Testis (tissue), 2 donors: ENCODE measurements at regions not wholly inside any gene's neighbourhood (a gene's known extent, or its start where the extent isn't known, plus 50 kb on each side); places are given as distances from the start of the nearest gene placed in this dataset.

Experiments used
- POLR2A ChIP-seq: fragments of 450-650 bp; IDR thresholded peaks from one replicate; pipeline ENCODE4 v1.6.1; 2017; ENCODE audit warnings: antibody characterized with exemption, mild to moderate bottlenecking, moderate library complexity
- TF ChIP-seq, protein P1 (sequence below), 3 experiments: fragments of 450-650 bp in 2 of 3; fragments of 200-600 bp in 1 of 3; sonication (generic) in 1 of 3; IDR thresholded peaks; one replicate each; pipeline ENCODE4 v1.5.1; 2016 to 2019; ENCODE audit warnings: antibody characterized with exemption in 3 of 3, mild to moderate bottlenecking in 2 of 3, moderate library complexity in 1 of 3

DNA sequence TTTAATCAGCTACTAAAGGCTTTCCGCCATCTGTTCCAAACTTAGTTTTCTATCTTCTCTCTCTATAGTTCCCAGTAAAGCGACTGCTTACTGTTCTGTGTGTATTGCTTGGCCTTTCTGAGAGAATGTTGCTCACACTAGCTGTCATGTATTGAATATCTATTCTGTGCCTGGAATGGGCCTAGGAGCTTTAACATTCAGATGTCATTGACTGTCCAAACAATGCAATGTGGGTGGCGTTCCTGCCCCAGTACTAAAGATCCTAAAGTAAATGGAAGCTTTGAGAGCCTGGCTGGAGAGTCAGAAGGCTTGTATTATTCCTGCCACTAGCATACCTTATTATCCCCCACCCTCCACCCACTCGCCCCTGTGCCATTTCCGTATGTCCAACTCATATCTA, 163.5 kb downstream of the SDHAF3 start:
- TF ChIP-seq, protein P1, sequence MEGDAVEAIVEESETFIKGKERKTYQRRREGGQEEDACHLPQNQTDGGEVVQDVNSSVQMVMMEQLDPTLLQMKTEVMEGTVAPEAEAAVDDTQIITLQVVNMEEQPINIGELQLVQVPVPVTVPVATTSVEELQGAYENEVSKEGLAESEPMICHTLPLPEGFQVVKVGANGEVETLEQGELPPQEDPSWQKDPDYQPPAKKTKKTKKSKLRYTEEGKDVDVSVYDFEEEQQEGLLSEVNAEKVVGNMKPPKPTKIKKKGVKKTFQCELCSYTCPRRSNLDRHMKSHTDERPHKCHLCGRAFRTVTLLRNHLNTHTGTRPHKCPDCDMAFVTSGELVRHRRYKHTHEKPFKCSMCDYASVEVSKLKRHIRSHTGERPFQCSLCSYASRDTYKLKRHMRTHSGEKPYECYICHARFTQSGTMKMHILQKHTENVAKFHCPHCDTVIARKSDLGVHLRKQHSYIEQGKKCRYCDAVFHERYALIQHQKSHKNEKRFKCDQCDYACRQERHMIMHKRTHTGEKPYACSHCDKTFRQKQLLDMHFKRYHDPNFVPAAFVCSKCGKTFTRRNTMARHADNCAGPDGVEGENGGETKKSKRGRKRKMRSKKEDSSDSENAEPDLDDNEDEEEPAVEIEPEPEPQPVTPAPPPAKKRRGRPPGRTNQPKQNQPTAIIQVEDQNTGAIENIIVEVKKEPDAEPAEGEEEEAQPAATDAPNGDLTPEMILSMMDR (IDR thresholded peaks at IDR 0.05), result no peak
- no peak for TF ChIP-seq POLR2A
